Adrenal gland (tissue), 5 donors: ENCODE measurements at regions not wholly inside any gene's neighbourhood (a gene's known extent, or its start where the extent isn't known, plus 50 kb on each side); places are given as distances from the start of the nearest gene placed in this dataset.

Experiments used
- POLR2A ChIP-seq, 2 donors: fragments of 450-650 bp; IDR thresholded peaks; one replicate each; pipeline ENCODE4 v1.6.1; 2017; ENCODE audit warnings: antibody characterized with exemption in 2 of 2, mild to moderate bottlenecking in 2 of 2, moderate library complexity in 1 of 2
- TF ChIP-seq, protein P1 (sequence below), 6 experiments: fragments of 450-650 bp in 4 of 6; fragments of 200-600 bp in 2 of 6; sonication (generic) in 1 of 6; IDR thresholded peaks; 1 replicate in 5 of 6; 2 replicates in 1 of 6; pipeline versions ENCODE4 v1.5.1 to v1.8.0; 2016 to 2021; ENCODE audit warnings: antibody characterized with exemption in 6 of 6, mild to moderate bottlenecking in 2 of 6, moderate library complexity in 1 of 6
- donor health status: DM: no; HTN: no; CAD: no.

- TF ChIP-seq, protein P1, sequence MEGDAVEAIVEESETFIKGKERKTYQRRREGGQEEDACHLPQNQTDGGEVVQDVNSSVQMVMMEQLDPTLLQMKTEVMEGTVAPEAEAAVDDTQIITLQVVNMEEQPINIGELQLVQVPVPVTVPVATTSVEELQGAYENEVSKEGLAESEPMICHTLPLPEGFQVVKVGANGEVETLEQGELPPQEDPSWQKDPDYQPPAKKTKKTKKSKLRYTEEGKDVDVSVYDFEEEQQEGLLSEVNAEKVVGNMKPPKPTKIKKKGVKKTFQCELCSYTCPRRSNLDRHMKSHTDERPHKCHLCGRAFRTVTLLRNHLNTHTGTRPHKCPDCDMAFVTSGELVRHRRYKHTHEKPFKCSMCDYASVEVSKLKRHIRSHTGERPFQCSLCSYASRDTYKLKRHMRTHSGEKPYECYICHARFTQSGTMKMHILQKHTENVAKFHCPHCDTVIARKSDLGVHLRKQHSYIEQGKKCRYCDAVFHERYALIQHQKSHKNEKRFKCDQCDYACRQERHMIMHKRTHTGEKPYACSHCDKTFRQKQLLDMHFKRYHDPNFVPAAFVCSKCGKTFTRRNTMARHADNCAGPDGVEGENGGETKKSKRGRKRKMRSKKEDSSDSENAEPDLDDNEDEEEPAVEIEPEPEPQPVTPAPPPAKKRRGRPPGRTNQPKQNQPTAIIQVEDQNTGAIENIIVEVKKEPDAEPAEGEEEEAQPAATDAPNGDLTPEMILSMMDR (IDR thresholded peaks at IDR 0.05) = no peak
- no peak for TF ChIP-seq POLR2A (IDR thresholded peaks at IDR 0.05)
These were observed 245.2 kb downstream of the EFHB start for GRCh38 chr3:19688767-19689166.
